MCF 10A (cell line): ENCODE measurements at regions not wholly inside any gene's neighbourhood (a gene's known extent, or its start where the extent isn't known, plus 50 kb on each side); places are given as distances from the start of the nearest gene placed in this dataset.
A peak's percentile ranks its signal among the peaks of the same experiment; 100 is the strongest.

Source experiments
- BruUV-seq: library from RNA; stranded (reverse); fragments of 400-500 nt; replicated peaks from 2 replicates; lab custom pipeline; 2021; lab: Mats Ljungman, UMichigan
- CTCF ChIA-PET: fragments of 300-600 bp; sonication (Branson Sonifier 250); formaldehyde crosslinking; extraction: SDS; loops from one replicate; lab custom pipeline; 2021; ENCODE audit warnings: antibody characterized with exemption, inconsistent platforms; lab: Yijun Ruan, JAX
- POLR2A ChIA-PET: fragments of 300-600, 350-650 bp; sonication (Branson Sonifier 250); formaldehyde crosslinking; extraction: SDS; loops from one replicate; lab custom pipeline; 2020; ENCODE audit warnings: antibody characterized with exemption, inconsistent platforms; lab: Yijun Ruan, JAX
- DNase-seq: peaks from one replicate; pipeline ENCODE4 v3.0.0-alpha.2; 2018; ENCODE audit not compliant: unreplicated experiment
- H3K27ac Mint-ChIP-seq: one replicate; pipeline ENCODE4 v1.8.0; 2022; ENCODE audit warnings: mild to moderate bottlenecking, low read depth, mixed read lengths; ENCODE audit not compliant: unreplicated experiment
- H3K27me3 Mint-ChIP-seq: one replicate; pipeline ENCODE4 v1.8.0; 2022; ENCODE audit warnings: mixed read lengths; ENCODE audit not compliant: insufficient read depth, unreplicated experiment
- H3K36me3 Mint-ChIP-seq: one replicate; pipeline ENCODE4 v1.8.0; 2022; ENCODE audit warnings: mild to moderate bottlenecking, moderate library complexity, mixed read lengths; ENCODE audit not compliant: insufficient read depth, unreplicated experiment
- H3K4me1 Mint-ChIP-seq: one replicate; pipeline ENCODE4 v1.8.0; 2022; ENCODE audit warnings: mixed read lengths; ENCODE audit not compliant: insufficient read depth, unreplicated experiment
- H3K4me3 Mint-ChIP-seq: one replicate; pipeline ENCODE4 v1.8.0; 2022; ENCODE audit warnings: mild to moderate bottlenecking, moderate library complexity, mixed read lengths; ENCODE audit not compliant: unreplicated experiment
- H3K9me3 Mint-ChIP-seq: one replicate; pipeline ENCODE4 v1.8.0; 2022; ENCODE audit warnings: mixed read lengths; ENCODE audit not compliant: unreplicated experiment
- intact Hi-C: fragments of 100-400 bp; cut with micrococcal nuclease; formaldehyde crosslinking; loops from 2 replicates; pipeline ENCODE4 v1.14.1; 2022
- TF ChIP-seq, protein P1 (sequence below): fragments of 200-600 bp; IDR thresholded peaks from one replicate; pipeline ENCODE4 v1.8.0; 2022; ENCODE audit warnings: antibody characterized with exemption, mild to moderate bottlenecking; ENCODE audit not compliant: unreplicated experiment

DNA sequence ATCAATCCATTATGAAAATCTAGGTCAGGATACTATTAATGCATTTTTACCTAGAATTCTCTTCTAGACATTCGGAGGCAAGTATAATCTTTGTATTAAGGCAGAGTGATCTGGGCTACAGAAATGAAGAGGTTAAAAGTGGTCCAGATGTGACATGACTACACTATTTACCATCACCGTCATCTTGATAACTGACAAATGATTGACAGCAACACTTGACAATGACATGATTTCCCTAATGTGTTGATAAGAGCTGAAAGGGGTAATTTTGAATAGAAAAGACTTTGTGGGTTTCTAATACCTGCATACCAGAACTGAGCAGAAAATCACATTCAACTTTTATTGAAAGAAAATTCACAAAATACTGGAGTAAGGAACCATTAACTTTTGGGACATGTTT, 718.9 kb upstream of the MAP3K7 start:
- ChIA-PET POLR2A (no interaction called here), CTCF (no interaction called here)
- no TSS peak for BruUV-seq
- H3K4me3 Mint-ChIP-seq = no peak overlapping the region
- H3K36me3 Mint-ChIP-seq = no peaks in the 10 kb centered on the region
- TF ChIP-seq, protein P1, sequence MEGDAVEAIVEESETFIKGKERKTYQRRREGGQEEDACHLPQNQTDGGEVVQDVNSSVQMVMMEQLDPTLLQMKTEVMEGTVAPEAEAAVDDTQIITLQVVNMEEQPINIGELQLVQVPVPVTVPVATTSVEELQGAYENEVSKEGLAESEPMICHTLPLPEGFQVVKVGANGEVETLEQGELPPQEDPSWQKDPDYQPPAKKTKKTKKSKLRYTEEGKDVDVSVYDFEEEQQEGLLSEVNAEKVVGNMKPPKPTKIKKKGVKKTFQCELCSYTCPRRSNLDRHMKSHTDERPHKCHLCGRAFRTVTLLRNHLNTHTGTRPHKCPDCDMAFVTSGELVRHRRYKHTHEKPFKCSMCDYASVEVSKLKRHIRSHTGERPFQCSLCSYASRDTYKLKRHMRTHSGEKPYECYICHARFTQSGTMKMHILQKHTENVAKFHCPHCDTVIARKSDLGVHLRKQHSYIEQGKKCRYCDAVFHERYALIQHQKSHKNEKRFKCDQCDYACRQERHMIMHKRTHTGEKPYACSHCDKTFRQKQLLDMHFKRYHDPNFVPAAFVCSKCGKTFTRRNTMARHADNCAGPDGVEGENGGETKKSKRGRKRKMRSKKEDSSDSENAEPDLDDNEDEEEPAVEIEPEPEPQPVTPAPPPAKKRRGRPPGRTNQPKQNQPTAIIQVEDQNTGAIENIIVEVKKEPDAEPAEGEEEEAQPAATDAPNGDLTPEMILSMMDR = no peak
- H3K9me3 Mint-ChIP-seq = no peaks in the 10 kb centered on the region
- H3K4me1 Mint-ChIP-seq = no peaks in the 10 kb centered on the region
- no peak for DNase-seq
- no peaks in the 10 kb centered on the region for H3K27me3 Mint-ChIP-seq
- no peak overlapping the region for H3K27ac Mint-ChIP-seq
- intact Hi-C loops = no loop called here

DNA sequence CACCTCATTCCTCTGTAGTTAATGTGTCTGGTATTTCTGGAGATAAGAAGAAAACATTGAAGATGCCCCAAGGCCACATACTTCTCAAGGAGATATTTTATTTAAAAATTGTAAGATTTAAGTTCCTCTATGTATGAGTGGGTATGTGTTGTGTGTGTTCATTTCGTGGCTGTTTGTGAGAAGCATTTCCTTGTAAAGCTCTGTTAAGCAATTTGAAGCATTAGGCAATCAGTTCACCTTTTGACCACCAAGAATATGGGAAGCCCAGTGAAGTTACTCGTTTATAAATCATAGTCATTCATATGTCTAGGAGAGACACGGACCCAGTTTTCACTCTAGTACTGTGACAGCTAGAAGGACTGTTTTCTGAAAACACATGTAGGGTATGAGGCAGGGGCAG, 717.6 kb upstream of the MAP3K7 start:
- DNase-seq = peak; percentile 22
- H3K9me3 Mint-ChIP-seq = no peaks in the 10 kb centered on the region
- ChIA-PET POLR2A (no interaction called here), CTCF (interaction anchor here (0.6 to 0.8 kb wide), 2 partner anchors 19 to 407 kb away, joined by 3 read pairs; no protein-coding TSS in a partner anchor)
- intact Hi-C loops = no loop called here
- TF ChIP-seq, protein P1 = no peak
- H3K4me1 Mint-ChIP-seq = no peaks in the 10 kb centered on the region
- H3K27me3 Mint-ChIP-seq = no peaks in the 10 kb centered on the region
- H3K36me3 Mint-ChIP-seq = no peaks in the 10 kb centered on the region
- H3K4me3 Mint-ChIP-seq = no peak overlapping the region
- BruUV-seq = no TSS peak
- no peak overlapping the region for H3K27ac Mint-ChIP-seq

DNA sequence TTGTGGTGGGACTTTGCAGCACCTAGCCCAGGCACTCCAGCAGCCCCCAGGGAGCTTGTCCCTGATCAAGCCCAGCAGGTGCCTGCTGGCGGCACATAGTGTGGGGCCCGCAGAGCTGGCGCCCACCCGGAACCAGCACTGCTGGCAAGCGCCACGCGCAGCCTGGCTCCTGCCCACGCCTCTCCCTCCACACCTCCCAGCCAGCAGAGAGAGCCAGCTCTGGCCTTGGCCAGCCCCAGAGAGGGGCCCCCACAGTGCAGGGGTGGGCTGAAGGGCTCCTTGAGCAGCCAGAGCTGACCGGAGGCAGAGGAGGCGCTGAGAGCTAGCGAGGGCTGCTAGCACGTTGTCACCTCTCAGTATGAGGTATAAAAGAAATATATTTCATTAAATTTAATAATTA, 716.5 kb upstream of the MAP3K7 start:
- Mint-ChIP-seq H3K36me3 (no peaks in the 10 kb centered on the region), H3K9me3 (no peaks in the 10 kb centered on the region), H3K4me3 (no peak overlapping the region), H3K27me3 (no peaks in the 10 kb centered on the region), H3K27ac (no peak overlapping the region), H3K4me1 (no peaks in the 10 kb centered on the region)
- ChIA-PET CTCF (interaction anchor here (2.1 kb wide), 1 partner anchor 27 kb away, joined by 6 read pairs; no protein-coding TSS in a partner anchor), POLR2A (no interaction called here)
- BruUV-seq = no TSS peak
- TF ChIP-seq, protein P1 = no peak
- intact Hi-C loops = no loop called here
- DNase-seq = no peak

DNA sequence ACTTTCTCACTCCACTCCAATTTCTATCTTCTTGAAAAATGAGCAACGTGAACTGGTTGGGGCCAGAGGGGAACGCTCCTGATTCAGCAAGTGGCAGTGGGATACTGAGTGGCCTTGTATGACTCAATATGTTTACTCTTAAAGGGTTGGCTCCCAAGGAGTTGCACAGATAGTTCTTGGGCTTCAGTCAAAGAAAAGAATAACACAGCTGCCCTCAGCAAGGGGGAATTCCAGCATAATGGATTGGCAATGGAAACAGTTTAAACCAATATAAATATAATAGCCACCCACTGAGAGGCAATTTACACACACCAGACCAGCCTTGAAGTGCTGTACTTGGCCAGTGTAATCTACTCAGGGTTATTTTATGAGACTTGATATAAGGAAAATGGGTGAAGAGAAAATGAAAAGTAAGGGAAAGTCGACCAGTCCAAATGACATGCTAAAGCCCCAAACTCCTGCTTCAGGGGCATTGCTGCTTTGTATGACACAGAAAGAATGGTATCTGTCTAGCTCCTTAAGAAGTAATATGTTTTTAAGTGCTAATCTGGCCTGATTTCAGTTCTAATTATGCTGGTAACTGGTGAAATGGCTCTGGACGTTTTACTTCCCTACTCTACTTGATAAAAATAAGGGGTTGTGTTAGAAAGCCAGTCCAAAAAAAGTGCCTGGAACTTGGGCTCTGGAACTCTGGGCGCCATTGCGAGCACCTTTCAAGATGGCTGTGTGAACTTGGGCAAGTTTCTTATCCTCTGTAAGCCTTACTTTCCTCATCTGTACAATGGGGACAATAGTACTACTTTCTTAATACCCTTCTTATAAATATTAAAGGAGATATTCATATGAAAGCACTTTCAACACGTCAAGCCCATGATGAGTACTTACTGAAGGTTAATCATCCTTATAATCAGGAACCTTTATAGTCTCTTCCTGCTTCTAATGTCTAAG, 712.9 kb upstream of the MAP3K7 start:
- H3K27me3 Mint-ChIP-seq = no peaks in the 10 kb centered on the region
- POLR2A ChIA-PET = no interaction called here
- no peaks in the 10 kb centered on the region for H3K4me1 Mint-ChIP-seq
- CTCF ChIA-PET = interaction anchor here (0.6 kb wide), 2 partner anchors 217 to 1497 kb away, joined by 3 to 5 read pairs; no protein-coding TSS in a partner anchor
- no peaks in the 10 kb centered on the region for H3K36me3 Mint-ChIP-seq
- intact Hi-C loops = no loop called here
- no peak overlapping the region for H3K4me3 Mint-ChIP-seq
- peak overlapping the region; percentile 88 for H3K27ac Mint-ChIP-seq
- TF ChIP-seq, protein P1 = no peak
- peak; percentile 63 for DNase-seq
- no peaks in the 10 kb centered on the region for H3K9me3 Mint-ChIP-seq
- BruUV-seq = no TSS peak
